ENCODE measurements at regions not wholly inside any gene's neighbourhood (a gene's known extent, or its start where the extent isn't known, plus 50 kb on each side); places are given as distances from the start of the nearest gene placed in this dataset.

DNA sequence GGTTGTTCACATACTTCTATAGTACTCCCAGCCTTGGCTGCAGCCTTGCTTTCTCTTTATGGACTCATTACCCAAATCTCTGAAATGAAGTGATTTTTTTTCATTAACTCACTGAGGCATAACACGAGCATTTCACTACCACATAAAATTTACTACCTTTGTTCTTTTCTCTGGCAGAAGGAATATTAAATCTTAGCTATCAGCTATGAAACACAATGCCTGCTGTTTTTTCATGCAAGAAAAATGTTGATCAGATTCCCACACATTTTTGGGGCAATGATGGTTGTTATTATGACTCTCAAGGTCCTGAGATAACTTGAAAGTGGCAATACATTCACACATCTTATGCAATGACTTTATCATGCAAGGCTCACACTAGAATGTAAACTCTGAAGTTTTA lies 225.3 kb upstream of the ATP2B1 start (continued):
- TF ChIP-seq, protein P1, sequence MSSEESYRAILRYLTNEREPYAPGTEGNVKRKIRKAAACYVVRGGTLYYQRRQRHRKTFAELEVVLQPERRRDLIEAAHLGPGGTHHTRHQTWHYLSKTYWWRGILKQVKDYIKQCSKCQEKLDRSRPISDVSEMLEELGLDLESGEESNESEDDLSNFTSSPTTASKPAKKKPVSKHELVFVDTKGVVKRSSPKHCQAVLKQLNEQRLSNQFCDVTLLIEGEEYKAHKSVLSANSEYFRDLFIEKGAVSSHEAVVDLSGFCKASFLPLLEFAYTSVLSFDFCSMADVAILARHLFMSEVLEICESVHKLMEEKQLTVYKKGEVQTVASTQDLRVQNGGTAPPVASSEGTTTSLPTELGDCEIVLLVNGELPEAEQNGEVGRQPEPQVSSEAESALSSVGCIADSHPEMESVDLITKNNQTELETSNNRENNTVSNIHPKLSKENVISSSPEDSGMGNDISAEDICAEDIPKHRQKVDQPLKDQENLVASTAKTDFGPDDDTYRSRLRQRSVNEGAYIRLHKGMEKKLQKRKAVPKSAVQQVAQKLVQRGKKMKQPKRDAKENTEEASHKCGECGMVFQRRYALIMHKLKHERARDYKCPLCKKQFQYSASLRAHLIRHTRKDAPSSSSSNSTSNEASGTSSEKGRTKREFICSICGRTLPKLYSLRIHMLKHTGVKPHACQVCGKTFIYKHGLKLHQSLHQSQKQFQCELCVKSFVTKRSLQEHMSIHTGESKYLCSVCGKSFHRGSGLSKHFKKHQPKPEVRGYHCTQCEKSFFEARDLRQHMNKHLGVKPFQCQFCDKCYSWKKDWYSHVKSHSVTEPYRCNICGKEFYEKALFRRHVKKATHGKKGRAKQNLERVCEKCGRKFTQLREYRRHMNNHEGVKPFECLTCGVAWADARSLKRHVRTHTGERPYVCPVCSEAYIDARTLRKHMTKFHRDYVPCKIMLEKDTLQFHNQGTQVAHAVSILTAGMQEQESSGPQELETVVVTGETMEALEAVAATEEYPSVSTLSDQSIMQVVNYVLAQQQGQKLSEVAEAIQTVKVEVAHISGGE (CRISPR knock-in tag; IDR thresholded peaks at IDR 0.05): no peak
- TF ChIP-seq, protein P2, sequence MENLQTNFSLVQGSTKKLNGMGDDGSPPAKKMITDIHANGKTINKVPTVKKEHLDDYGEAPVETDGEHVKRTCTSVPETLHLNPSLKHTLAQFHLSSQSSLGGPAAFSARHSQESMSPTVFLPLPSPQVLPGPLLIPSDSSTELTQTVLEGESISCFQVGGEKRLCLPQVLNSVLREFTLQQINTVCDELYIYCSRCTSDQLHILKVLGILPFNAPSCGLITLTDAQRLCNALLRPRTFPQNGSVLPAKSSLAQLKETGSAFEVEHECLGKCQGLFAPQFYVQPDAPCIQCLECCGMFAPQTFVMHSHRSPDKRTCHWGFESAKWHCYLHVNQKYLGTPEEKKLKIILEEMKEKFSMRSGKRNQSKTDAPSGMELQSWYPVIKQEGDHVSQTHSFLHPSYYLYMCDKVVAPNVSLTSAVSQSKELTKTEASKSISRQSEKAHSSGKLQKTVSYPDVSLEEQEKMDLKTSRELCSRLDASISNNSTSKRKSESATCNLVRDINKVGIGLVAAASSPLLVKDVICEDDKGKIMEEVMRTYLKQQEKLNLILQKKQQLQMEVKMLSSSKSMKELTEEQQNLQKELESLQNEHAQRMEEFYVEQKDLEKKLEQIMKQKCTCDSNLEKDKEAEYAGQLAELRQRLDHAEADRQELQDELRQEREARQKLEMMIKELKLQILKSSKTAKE (IDR thresholded peaks at IDR 0.05; ENCODE audit: low read depth, poor library complexity, severe bottlenecking): no peak
- TF ChIP-seq CREB1 (IDR thresholded peaks at IDR 0.05; ENCODE audit: low read depth): no peak
- no peak for TF ChIP-seq NR2C2 (IDR thresholded peaks at IDR 0.05; ENCODE audit: borderline replicate concordance, control insufficient read depth, insufficient read length, low read depth)
- no peak for TF ChIP-seq SRF (IDR thresholded peaks at IDR 0.05; ENCODE audit: low read depth in 2 of 2, low read length in 2 of 2)
- TF ChIP-seq FOS (IDR thresholded peaks at IDR 0.05; ENCODE audit: borderline replicate concordance, extremely low read depth, insufficient read length): no peak

DNA sequence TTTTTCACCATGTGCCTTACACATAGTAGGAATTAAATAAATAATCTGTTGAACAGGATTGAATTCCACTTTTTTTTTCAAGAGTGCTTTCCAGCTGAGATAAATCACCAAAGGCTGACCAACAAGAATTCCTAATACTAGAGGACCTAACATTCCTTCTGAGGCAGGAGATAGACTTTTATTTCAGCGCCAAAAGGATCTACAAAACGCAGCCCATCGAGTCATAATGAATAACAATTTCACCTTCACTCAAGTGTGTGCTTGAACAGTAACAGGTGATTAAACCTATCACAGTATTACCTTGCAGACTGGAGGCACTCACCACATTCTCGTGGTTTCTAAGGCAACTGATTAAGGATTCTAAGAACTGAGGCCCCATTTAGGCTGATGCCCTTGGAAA lies 224.3 kb upstream of the ATP2B1 start:
- ChIA-PET POLR2A (interaction anchor here (1.1 to 1.3 kb wide), 2 partner anchors 16 to 18 kb away, joined by 3 read pairs; no protein-coding TSS in a partner anchor), CTCF (interaction anchor here (1.3 to 1.5 kb wide), 3 partner anchors 11 to 27 kb away, joined by 4 to 7 read pairs (median 5); no protein-coding TSS in a partner anchor), RAD21 (ENCODE audit: unreplicated experiment) (interaction anchor here (1.2 kb wide), 1 partner anchor 9 kb away, joined by 3 read pairs; no protein-coding TSS in a partner anchor), SMC1A (ENCODE audit: uncharacterized antibody, unreplicated experiment) (interaction anchor here (0.6 to 13.3 kb wide), 7 partner anchors 8 to 133 kb away, joined by 3 to 154 read pairs (median 4); no protein-coding TSS in a partner anchor)
- TF ChIP-seq RUNX3 (IDR thresholded peaks at IDR 0.05; ENCODE audit: low read length) (0 out of 2 replicates have a peak, but pooled peaks have one; percentile 12), ZNF207 (IDR thresholded peaks at IDR 0.05; ENCODE audit: borderline replicate concordance) (no peak), TCF3 (IDR thresholded peaks at IDR 0.05; ENCODE audit: borderline replicate concordance, insufficient read depth, low read depth, low read length) (no peak), NFXL1 (IDR thresholded peaks at IDR 0.05; ENCODE audit: borderline replicate concordance) (no peak)
- Histone ChIP-seq H3K9ac (ENCODE audit: control insufficient read depth, insufficient read depth, low read length) (no peak overlapping the region), H3K4me2 (ENCODE audit: control insufficient read depth, insufficient read depth) (no peak overlapping the region), H2AFZ (ENCODE audit: control insufficient read depth, low read depth, low read length) (peak overlapping the region; percentile 15), H4K20me1 (ENCODE audit: control insufficient read depth, insufficient read depth) (no peaks in the 10 kb centered on the region), H3K79me2 (ENCODE audit: control insufficient read depth, insufficient read depth, low read length) (peaks cover 6% of the 10 kb centered on the region), H3K4me3 (no peak overlapping the region), H3K27me3 (replicated peaks in 1 of 2; ENCODE audit: control insufficient read depth in 2 of 2, insufficient read depth in 2 of 2, low read length in 1 of 2) (no peaks in the 10 kb centered on the region), H3K36me3 (ENCODE audit: control insufficient read depth in 2 of 2, insufficient read depth in 2 of 2, low read length in 1 of 2) (no peaks in the 10 kb centered on the region), H3K9me3 (replicated peaks; ENCODE audit: control insufficient read depth, insufficient read depth, low read length) (no peaks in the 10 kb centered on the region), H3K4me1 (ENCODE audit: control insufficient read depth, insufficient read depth, low read length) (peaks cover 13% of the 10 kb centered on the region), H3K27ac (ENCODE audit: control insufficient read depth, insufficient read depth) (no peak overlapping the region)
- FAIRE-seq (peak; percentile 47), ATAC-seq (no peak), DNase-seq (ENCODE audit: low read depth, low spot score) (no peak)
- WGBS (ENCODE audit: insufficient coverage, insufficient replicate concordance, low lambda C conversion rate, missing lambda C conversion rate): 0% methylated on average over 4 of the region's 4 CpGs
- no TSS peak for BruUV-seq (replicated peaks)
- intact Hi-C loops (cut with micrococcal nuclease; ENCODE audit: unreplicated experiment) (no loop called here), in situ Hi-C loops (cut with MboI) (no loop called here)

Data from GM12878 (cell line).